Gastroesophageal sphincter (tissue), 4 donors: ENCODE measurements at regions not wholly inside any gene's neighbourhood (a gene's known extent, or its start where the extent isn't known, plus 50 kb on each side); places are given as distances from the start of the nearest gene placed in this dataset.
A peak's percentile ranks its signal among the peaks of the same experiment; 100 is the strongest.
"Not testable (repeated sequence)": the region's sequence is repeated elsewhere in the genome, so short reads cannot be mapped to it uniquely, and the experiment has no call there.

Experiments used
- ATAC-seq: fragments of 150-250 bp; one replicate; pipeline ENCODE4 v1.9.1; 2016; ENCODE audit warnings: mild to moderate bottlenecking, moderate library complexity
- H3K27ac ChIP-seq, 4 donors: fragments of 200-600 bp; sonication (generic) in 3 of 4; 1 replicate in 3 of 4; 2 replicates in 1 of 4; pipeline ENCODE4 v1.5.1; 2016 to 2019
- H3K27me3 ChIP-seq: fragments of 200-600 bp; sonication (generic); one replicate; pipeline ENCODE4 v1.5.1; 2019
- H3K36me3 ChIP-seq, 2 donors: fragments of 200-600 bp; sonication (generic); one replicate each; pipeline ENCODE4 v1.5.1; 2019; ENCODE audit warnings: control low read depth in 1 of 2
- H3K4me1 ChIP-seq, 3 donors: fragments of 200-600 bp; sonication (generic); 1 replicate in 2 of 3; 2 replicates in 1 of 3; pipeline ENCODE4 v1.5.1; 2016 to 2019; ENCODE audit warnings: control low read depth in 2 of 3
- H3K4me3 ChIP-seq, 2 donors: fragments of 200-600 bp; sonication (generic); one replicate each; pipeline ENCODE4 v1.5.1; 2019; ENCODE audit warnings: mild to moderate bottlenecking in 1 of 2, moderate library complexity in 1 of 2
- H3K9me3 ChIP-seq, 3 donors: fragments of 200-600 bp; sonication (generic); one replicate each; pipeline ENCODE4 v1.5.1; 2017 to 2019; ENCODE audit warnings: control low read depth in 2 of 3
- CTCF ChIP-seq, 4 experiments: fragments of 200-600 bp in 2 of 4; fragments of 450-650 bp in 2 of 4; sonication (generic) in 1 of 4; IDR thresholded peaks; one replicate each; pipeline ENCODE4 v1.5.1; 2017 to 2019; ENCODE audit warnings: antibody characterized with exemption in 4 of 4, mild to moderate bottlenecking in 2 of 4, moderate library complexity in 2 of 4
- EP300 ChIP-seq: sonication (generic); formaldehyde crosslinking; IDR thresholded peaks from one replicate; pipeline ENCODE4 v1.6.1; 2017; ENCODE audit warnings: antibody characterized with exemption, mild to moderate bottlenecking
- POLR2A ChIP-seq, 2 donors: fragments of 450-650 bp; IDR thresholded peaks; one replicate each; pipeline ENCODE4 v1.6.1; 2017; ENCODE audit warnings: antibody characterized with exemption in 2 of 2, mild to moderate bottlenecking in 2 of 2, moderate library complexity in 1 of 2
- POLR2AphosphoS5 ChIP-seq: sonication (generic); formaldehyde crosslinking; IDR thresholded peaks from one replicate; pipeline ENCODE4 v1.6.1; 2017; ENCODE audit warnings: antibody characterized with exemption
- WGBS, 2 donors: methylation state at CpG; one replicate each; pipeline ENCODE4 v1.1.5; 2018; ENCODE audit warnings: low coverage in 1 of 2; 5-methylcytosine and 5-hydroxymethylcytosine counted together

- 90% methylated on average over 2 of the region's 3 CpGs; no CpG with 5 or more reads in 1 of the 2 donors for WGBS, 2 donors
- ATAC-seq = no peak
- Histone ChIP-seq H3K4me3 (no peak overlapping the region), H3K27me3 (no peaks in the 10 kb centered on the region), H3K9me3 (peaks cover 0 to 7% (median 0%) of the 10 kb centered on the region in 3 donors), H3K4me1 (no peaks in the 10 kb centered on the region), H3K27ac (no peak overlapping the region), H3K36me3 (no peaks in the 10 kb centered on the region)
- TF ChIP-seq EP300 = no peak
- TF ChIP-seq POLR2AphosphoS5 = no peak
Observed at GRCh38 chr1:55775007-55775406, 559.8 kb upstream of the USP24 start.

- peaks cover 0 to 7% (median 0%) of the 10 kb centered on the region in 3 donors for H3K9me3 ChIP-seq
- no peak for ATAC-seq
- H3K4me1 ChIP-seq = no peaks in the 10 kb centered on the region
- H3K27me3 ChIP-seq = no peaks in the 10 kb centered on the region
- no peak overlapping the region for H3K4me3 ChIP-seq
- H3K36me3 ChIP-seq = no peaks in the 10 kb centered on the region
- WGBS, 2 donors = 84 to 93% methylated on average over 2 to 3 of the region's 3 CpGs
- TF ChIP-seq CTCF (IDR thresholded peaks at IDR 0.05) (no peak), EP300 (no peak), POLR2AphosphoS5 (no peak), POLR2A (IDR thresholded peaks at IDR 0.05) (no peak)
- H3K27ac ChIP-seq = no peak overlapping the region
Observed at GRCh38 chr1:55774446-55774845, 559.3 kb upstream of the USP24 start.

GRCh38 chr1:55773211-55773940 lies 558.2 kb upstream of the USP24 start:
- Histone ChIP-seq H3K4me1 (no peaks in the 10 kb centered on the region), H3K9me3 (peaks cover 0 to 12% (median 0%) of the 10 kb centered on the region in 3 donors), H3K27me3 (no peaks in the 10 kb centered on the region), H3K27ac (peak overlapping the region in 2 of 4 donors; percentile 28 to 34), H3K4me3 (no peak overlapping the region), H3K36me3 (no peaks in the 10 kb centered on the region)
- ATAC-seq = no peak
- WGBS, 2 donors = 20 to 65% methylated on average over 4 of the region's 4 CpGs
- TF ChIP-seq POLR2A (IDR thresholded peaks at IDR 0.05) (no peak), POLR2AphosphoS5 (peak; percentile 10)

- Histone ChIP-seq H3K9me3 (peaks cover 0 to 5% (median 0%) of the 10 kb centered on the region in 3 donors), H3K36me3 (no peaks in the 10 kb centered on the region), H3K4me1 (no peaks in the 10 kb centered on the region), H3K27ac (no peak overlapping the region), H3K27me3 (no peaks in the 10 kb centered on the region), H3K4me3 (no peak overlapping the region)
- TF ChIP-seq CTCF (IDR thresholded peaks at IDR 0.05) = no peak
- TF ChIP-seq POLR2A (IDR thresholded peaks at IDR 0.05) = no peak
- no peak for TF ChIP-seq POLR2AphosphoS5
- no peak for TF ChIP-seq EP300
- WGBS, 2 donors = 88% methylated on average over 1 of the region's 1 CpG; no CpG with 5 or more reads in 1 of the 2 donors
- no peak for ATAC-seq
Observed at GRCh38 chr1:55768327-55768952, 553.3 kb upstream of the USP24 start.

GRCh38 chr1:55767171-55767570 lies 552.0 kb upstream of the USP24 start:
- ATAC-seq = no peak
- H3K27me3 ChIP-seq = no peaks in the 10 kb centered on the region
- no peaks in the 10 kb centered on the region for H3K4me1 ChIP-seq
- peaks cover 0 to 5% (median 0%) of the 10 kb centered on the region in 3 donors for H3K9me3 ChIP-seq
- 80 to 88% methylated on average over 2 to 3 of the region's 3 CpGs for WGBS, 2 donors
- H3K4me3 ChIP-seq = no peak overlapping the region
- no peaks in the 10 kb centered on the region for H3K36me3 ChIP-seq
- no peak overlapping the region for H3K27ac ChIP-seq
- TF ChIP-seq POLR2A (IDR thresholded peaks at IDR 0.05) (no peak), POLR2AphosphoS5 (no peak), CTCF (IDR thresholded peaks at IDR 0.05) (no peak), EP300 (no peak)

GRCh38 chr1:55765505-55765904 lies 550.3 kb upstream of the USP24 start:
- H3K36me3 ChIP-seq, H3K4me3 ChIP-seq, H3K27ac ChIP-seq, H3K4me1 ChIP-seq, H3K27me3 ChIP-seq, ATAC-seq: not testable (repeated sequence)
- WGBS, 2 donors = 96 to 97% methylated on average over 3 of the region's 3 CpGs
- peaks cover 0 to 13% (median 0%) of the 10 kb centered on the region in 3 donors for H3K9me3 ChIP-seq
